ENCODE measurements at regions not wholly inside any gene's neighbourhood (a gene's known extent, or its start where the extent isn't known, plus 50 kb on each side); places are given as distances from the start of the nearest gene placed in this dataset.
"Not testable (repeated sequence)": the region's sequence is repeated elsewhere in the genome, so short reads cannot be mapped to it uniquely, and the experiment has no call there.

DNA sequence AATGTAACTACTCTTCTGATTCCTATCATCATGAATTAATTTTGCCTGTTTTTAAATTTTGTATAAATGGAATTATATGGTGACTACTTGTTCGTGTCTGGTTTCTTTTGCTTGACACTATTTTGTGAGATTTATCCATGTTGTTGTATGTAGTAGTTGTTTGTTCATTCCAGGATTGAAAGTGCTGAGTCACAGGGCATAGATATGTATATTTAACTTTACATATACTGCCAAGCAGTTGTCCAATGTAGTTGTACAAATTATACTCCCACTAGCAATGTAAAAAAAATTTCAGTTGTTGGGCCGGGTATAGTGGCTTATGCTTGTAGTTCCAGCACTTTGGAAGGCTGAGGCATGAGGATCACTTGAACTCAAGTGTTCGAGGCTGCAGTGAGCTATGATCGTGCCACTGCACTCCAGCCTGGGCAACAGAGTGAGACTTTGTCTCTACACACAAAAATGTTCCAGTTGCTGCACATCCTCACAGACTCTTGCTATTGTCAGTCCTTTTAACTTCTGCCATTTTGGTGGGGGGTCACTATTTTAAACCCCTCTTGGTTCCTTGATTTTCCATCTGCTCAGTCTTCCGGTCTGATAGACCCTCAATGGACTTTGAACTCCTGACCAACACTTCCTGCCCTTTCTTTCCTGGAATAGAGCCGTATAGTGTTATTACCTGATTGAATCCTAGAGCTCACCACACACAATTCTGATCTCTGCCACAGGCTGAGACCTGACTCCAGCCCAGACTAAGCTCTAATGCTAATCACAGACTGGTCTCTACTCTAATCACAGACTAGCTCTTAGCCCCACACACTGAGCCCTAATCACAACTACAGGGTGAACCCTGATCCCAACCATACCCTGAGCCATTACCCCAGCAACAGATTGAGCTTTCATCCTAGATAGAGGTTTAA is 69.3 kb upstream of the MELK start:
- no peak overlapping the region for H3K9ac ChIP-seq (ENCODE audit: low read length)
- no peaks in the 10 kb centered on the region for H3K36me3 ChIP-seq (replicated peaks; ENCODE audit: insufficient read depth, low read length)
- H2AFZ ChIP-seq (ENCODE audit: low read length): no peak overlapping the region
- no peaks in the 10 kb centered on the region for H3K9me3 ChIP-seq (replicated peaks; ENCODE audit: insufficient read depth, low read length)
- H3K4me1 ChIP-seq (ENCODE audit: low read length): no peaks in the 10 kb centered on the region
- H3K27ac ChIP-seq (ENCODE audit: low read length): no peak overlapping the region
- no peaks in the 10 kb centered on the region for H3K27me3 ChIP-seq (replicated peaks; ENCODE audit: insufficient read depth, low read length)
- DNase-seq: no peak
- H3K79me2 ChIP-seq (ENCODE audit: low read length): no peaks in the 10 kb centered on the region
- TF ChIP-seq EZH2 (optimal IDR thresholded peaks at IDR 0.05; ENCODE audit: low read depth, low read length): no peak
- no peak for TF ChIP-seq EZH2phosphoT487 (IDR thresholded peaks at IDR 0.05; ENCODE audit: low read length)
- TF ChIP-seq, protein P1, sequence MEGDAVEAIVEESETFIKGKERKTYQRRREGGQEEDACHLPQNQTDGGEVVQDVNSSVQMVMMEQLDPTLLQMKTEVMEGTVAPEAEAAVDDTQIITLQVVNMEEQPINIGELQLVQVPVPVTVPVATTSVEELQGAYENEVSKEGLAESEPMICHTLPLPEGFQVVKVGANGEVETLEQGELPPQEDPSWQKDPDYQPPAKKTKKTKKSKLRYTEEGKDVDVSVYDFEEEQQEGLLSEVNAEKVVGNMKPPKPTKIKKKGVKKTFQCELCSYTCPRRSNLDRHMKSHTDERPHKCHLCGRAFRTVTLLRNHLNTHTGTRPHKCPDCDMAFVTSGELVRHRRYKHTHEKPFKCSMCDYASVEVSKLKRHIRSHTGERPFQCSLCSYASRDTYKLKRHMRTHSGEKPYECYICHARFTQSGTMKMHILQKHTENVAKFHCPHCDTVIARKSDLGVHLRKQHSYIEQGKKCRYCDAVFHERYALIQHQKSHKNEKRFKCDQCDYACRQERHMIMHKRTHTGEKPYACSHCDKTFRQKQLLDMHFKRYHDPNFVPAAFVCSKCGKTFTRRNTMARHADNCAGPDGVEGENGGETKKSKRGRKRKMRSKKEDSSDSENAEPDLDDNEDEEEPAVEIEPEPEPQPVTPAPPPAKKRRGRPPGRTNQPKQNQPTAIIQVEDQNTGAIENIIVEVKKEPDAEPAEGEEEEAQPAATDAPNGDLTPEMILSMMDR (IDR thresholded peaks at IDR 0.05; ENCODE audit: low read length): no peak
- H3K9me2 ChIP-seq (replicated peaks; ENCODE audit: insufficient read depth, low read length): no peaks in the 10 kb centered on the region
- no peaks in the 10 kb centered on the region for H3F3A ChIP-seq (ENCODE audit: insufficient read depth, low read length)
- no peaks in the 10 kb centered on the region for H4K20me1 ChIP-seq (ENCODE audit: insufficient read depth, low read length)
- H3K4me3 ChIP-seq (ENCODE audit: low read length): no peak overlapping the region
- no peak overlapping the region for H3K4me2 ChIP-seq (ENCODE audit: low read depth, low read length)

DNA sequence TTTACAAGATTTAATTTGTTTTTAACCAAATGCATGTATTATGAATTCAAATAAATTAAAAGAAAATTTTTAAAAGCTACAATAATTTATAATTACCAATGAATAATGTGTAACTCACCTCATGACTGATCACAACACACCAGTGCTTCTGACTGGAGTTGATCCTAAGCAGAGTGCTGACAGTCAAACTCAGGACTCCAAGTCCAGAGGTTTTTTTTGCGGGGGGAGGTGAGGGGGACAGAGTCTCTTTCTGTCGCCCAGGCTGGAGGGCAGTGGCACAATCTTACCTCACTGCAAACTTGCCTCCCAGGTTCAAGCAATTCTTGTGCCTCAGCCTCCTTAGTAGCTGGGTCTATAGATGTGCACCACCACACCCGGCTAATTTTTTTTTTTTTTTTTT is 71.0 kb upstream of the MELK start:
- no peaks in the 10 kb centered on the region for H3K4me1 ChIP-seq (ENCODE audit: low read length)
- no peak for DNase-seq
- no peaks in the 10 kb centered on the region for H3K9me2 ChIP-seq (replicated peaks; ENCODE audit: insufficient read depth, low read length)
- H3K36me3 ChIP-seq (replicated peaks; ENCODE audit: insufficient read depth, low read length): no peaks in the 10 kb centered on the region
- no peak overlapping the region for H3K4me3 ChIP-seq (ENCODE audit: low read length)
- TF ChIP-seq EZH2 (optimal IDR thresholded peaks at IDR 0.05; ENCODE audit: low read depth, low read length): no peak
- TF ChIP-seq, protein P1 (IDR thresholded peaks at IDR 0.05; ENCODE audit: low read length): no peak
- no peak for TF ChIP-seq EZH2phosphoT487 (IDR thresholded peaks at IDR 0.05; ENCODE audit: low read length)
- H3K27me3 ChIP-seq (replicated peaks; ENCODE audit: insufficient read depth, low read length): no peaks in the 10 kb centered on the region
- H3K9me3 ChIP-seq (replicated peaks; ENCODE audit: insufficient read depth, low read length): no peaks in the 10 kb centered on the region
- H3K79me2 ChIP-seq (ENCODE audit: low read length): no peaks in the 10 kb centered on the region
- H3K9ac ChIP-seq (ENCODE audit: low read length): no peak overlapping the region
- no peak overlapping the region for H3K27ac ChIP-seq (ENCODE audit: low read length)
- no peaks in the 10 kb centered on the region for H3F3A ChIP-seq (ENCODE audit: insufficient read depth, low read length)
- no peaks in the 10 kb centered on the region for H4K20me1 ChIP-seq (ENCODE audit: insufficient read depth, low read length)
- no peak overlapping the region for H2AFZ ChIP-seq (ENCODE audit: low read length)
- H3K4me2 ChIP-seq (ENCODE audit: low read depth, low read length): no peak overlapping the region

DNA sequence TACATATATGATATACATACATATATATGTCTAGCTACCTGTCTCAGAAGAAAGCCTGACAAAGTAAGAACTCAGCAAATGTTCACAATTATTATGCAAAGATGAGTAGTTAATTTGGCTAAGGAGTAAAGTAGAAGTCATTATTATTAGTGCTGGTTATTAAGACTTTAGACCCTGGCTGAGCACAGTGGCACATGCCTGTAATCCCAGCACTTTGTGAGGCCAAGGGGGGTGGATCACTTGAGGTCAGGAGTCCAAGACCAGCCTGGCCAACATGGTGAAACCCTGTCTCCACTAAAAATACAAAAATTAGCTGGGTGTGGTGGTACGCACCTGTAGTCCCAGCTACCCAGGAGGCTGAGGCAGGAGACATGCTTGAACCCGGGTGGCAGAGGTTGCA is 71.8 kb upstream of the MELK start:
- H3K9me2 ChIP-seq (replicated peaks; ENCODE audit: insufficient read depth, low read length); H3K4me3 ChIP-seq (ENCODE audit: low read length); H2AFZ ChIP-seq (ENCODE audit: low read length); DNase-seq; H3K36me3 ChIP-seq (replicated peaks; ENCODE audit: insufficient read depth, low read length); H3F3A ChIP-seq (ENCODE audit: insufficient read depth, low read length); H4K20me1 ChIP-seq (ENCODE audit: insufficient read depth, low read length); H3K9me3 ChIP-seq (replicated peaks; ENCODE audit: insufficient read depth, low read length); H3K4me1 ChIP-seq (ENCODE audit: low read length); H3K4me2 ChIP-seq (ENCODE audit: low read depth, low read length); H3K27me3 ChIP-seq (replicated peaks; ENCODE audit: insufficient read depth, low read length); H3K27ac ChIP-seq (ENCODE audit: low read length); H3K9ac ChIP-seq (ENCODE audit: low read length); H3K79me2 ChIP-seq (ENCODE audit: low read length): not testable (repeated sequence)

All from MM.1S (cell line).